HEK293 (cell line): ENCODE measurements at regions not wholly inside any gene's neighbourhood (a gene's known extent, or its start where the extent isn't known, plus 50 kb on each side); places are given as distances from the start of the nearest gene placed in this dataset.

Experiments used
- CTCF ChIA-PET: fragments of 350-600 bp; formaldehyde crosslinking; extraction: SDS; loops from one replicate; lab custom pipeline; 2021; ENCODE audit warnings: antibody characterized with exemption; lab: Yijun Ruan, JAX
- POLR2A ChIA-PET: fragments of 300-600 bp; formaldehyde crosslinking; extraction: SDS; loops from one replicate; lab custom pipeline; 2020; ENCODE audit warnings: antibody characterized with exemption, inconsistent platforms; lab: Yijun Ruan, JAX
- H3K27ac ChIP-seq: fragments of 200-500 bp; sonication (Bioruptor generic); 2 replicates; pipeline ENCODE4 v1.5.1; 2014; ENCODE audit warnings: low read depth, low read length, control low read depth, inconsistent platforms; ENCODE audit errors: extremely low read depth
- H3K36me3 ChIP-seq, 2 experiments: fragments of 200-500 bp in 1 of 2; sonication (Bioruptor generic) in 1 of 2; 1 replicate in 1 of 2; 2 replicates in 1 of 2; pipeline ENCODE4 v1.5.1; 2014 to 2017; ENCODE audit warnings: inconsistent platforms in 2 of 2, low read length in 2 of 2; ENCODE audit not compliant: control insufficient read depth in 2 of 2, insufficient read depth in 1 of 2
- H3K4me1 ChIP-seq: fragments of 200-500 bp; sonication (Bioruptor generic); 2 replicates; pipeline ENCODE4 v1.5.1; 2014; ENCODE audit warnings: mild to moderate bottlenecking, low read length, inconsistent platforms; ENCODE audit not compliant: control insufficient read depth, insufficient read depth
- H3K4me3 ChIP-seq: 2 replicates; pipeline ENCODE4 v1.5.1; 2011; ENCODE audit warnings: low read depth, mild to moderate bottlenecking, control low read depth, low read length, moderate library complexity
- H3K9me3 ChIP-seq: fragments of 200-500 bp; sonication (Bioruptor generic); 2 replicates; pipeline ENCODE4 v1.5.1; 2014; ENCODE audit warnings: low read depth, low read length, inconsistent platforms; ENCODE audit not compliant: control insufficient read depth, insufficient read depth
- FEZF1 ChIP-seq: fragments of 450-650 bp; formaldehyde crosslinking; IDR thresholded peaks from 2 replicates; pipeline ENCODE4 v1.5.1; 2016; ENCODE audit warnings: missing biosample characterization, missing genetic modification characterization
- KLF10 ChIP-seq: fragments of 450-650 bp; IDR thresholded peaks from 2 replicates; pipeline ENCODE4 v1.5.1; 2018; ENCODE audit warnings: missing biosample characterization, mild to moderate bottlenecking, missing genetic modification characterization
- PRDM1 ChIP-seq: fragments of 450-650 bp; formaldehyde crosslinking; IDR thresholded peaks from 2 replicates; pipeline ENCODE4; 2016; ENCODE audit warnings: missing biosample characterization, missing genetic modification characterization
- SCRT2 ChIP-seq: fragments of 450-650 bp; formaldehyde crosslinking; IDR thresholded peaks from 2 replicates; pipeline ENCODE4 v1.5.1; 2016; ENCODE audit warnings: missing biosample characterization, missing genetic modification characterization
- SETDB1 ChIP-seq: IDR thresholded peaks from one replicate; pipeline ENCODE4 v1.6.1; 2017; ENCODE audit warnings: mild to moderate bottlenecking, low read length, moderate library complexity, mixed read lengths; ENCODE audit not compliant: insufficient read length
- SP2 ChIP-seq: fragments of 450-650 bp; formaldehyde crosslinking; IDR thresholded peaks from 2 replicates; pipeline ENCODE4 v1.5.1; 2016; ENCODE audit warnings: missing biosample characterization, missing genetic modification characterization
- TRIM28 ChIP-seq: IDR thresholded peaks from 2 replicates; pipeline ENCODE4 v1.6.1; 2011; ENCODE audit warnings: low read length, control low read depth, borderline replicate concordance
- ZNF16 ChIP-seq: fragments of 450-650 bp; formaldehyde crosslinking; IDR thresholded peaks from 2 replicates; pipeline ENCODE4 v1.5.1; 2016; ENCODE audit warnings: low read depth, missing biosample characterization, missing genetic modification characterization
- ZNF2 ChIP-seq: fragments of 450-650 bp; formaldehyde crosslinking; IDR thresholded peaks from 2 replicates; pipeline ENCODE4 v1.5.1; 2016; ENCODE audit warnings: missing biosample characterization, missing genetic modification characterization
- ZNF211 ChIP-seq: fragments of 450-650 bp; formaldehyde crosslinking; IDR thresholded peaks from 2 replicates; pipeline ENCODE4 v1.5.1; 2016; ENCODE audit warnings: low read depth, missing biosample characterization, missing genetic modification characterization
- ZNF292 ChIP-seq: fragments of 450-650 bp; formaldehyde crosslinking; IDR thresholded peaks from 2 replicates; pipeline ENCODE4 v1.5.1; 2016; ENCODE audit warnings: low read depth, missing biosample characterization, missing genetic modification characterization, borderline replicate concordance
- ZNF311 ChIP-seq: fragments of 450-650 bp; formaldehyde crosslinking; IDR thresholded peaks from 2 replicates; pipeline ENCODE4 v1.5.1; 2017; ENCODE audit warnings: missing biosample characterization, missing genetic modification characterization, borderline replicate concordance
- ZNF324 ChIP-seq: fragments of 450-650 bp; formaldehyde crosslinking; IDR thresholded peaks from 2 replicates; pipeline ENCODE4 v1.5.1; 2016; ENCODE audit warnings: missing biosample characterization, missing genetic modification characterization
- ZNF341 ChIP-seq: fragments of 450-650 bp; formaldehyde crosslinking; IDR thresholded peaks from 2 replicates; pipeline ENCODE4; 2016; ENCODE audit warnings: low read depth, missing biosample characterization, missing genetic modification characterization
- ZNF391 ChIP-seq: fragments of 450-650 bp; formaldehyde crosslinking; IDR thresholded peaks from 2 replicates; pipeline ENCODE4 v1.5.1; 2016; ENCODE audit warnings: low read depth, missing biosample characterization, missing genetic modification characterization, borderline replicate concordance
- ZNF404 ChIP-seq: fragments of 450-650 bp; formaldehyde crosslinking; IDR thresholded peaks from 2 replicates; pipeline ENCODE4 v1.5.1; 2017; ENCODE audit warnings: missing biosample characterization, missing genetic modification characterization
- ZNF433 ChIP-seq: fragments of 450-650 bp; formaldehyde crosslinking; IDR thresholded peaks from 2 replicates; pipeline ENCODE4 v1.5.1; 2016; ENCODE audit warnings: missing biosample characterization, missing genetic modification characterization, low read depth
- ZNF600 ChIP-seq: fragments of 450-650 bp; formaldehyde crosslinking; IDR thresholded peaks from 2 replicates; pipeline ENCODE4 v1.5.1; 2016; ENCODE audit warnings: missing biosample characterization, missing genetic modification characterization
- ZNF610 ChIP-seq: fragments of 450-650 bp; formaldehyde crosslinking; IDR thresholded peaks from 2 replicates; pipeline ENCODE4 v1.5.1; 2016; ENCODE audit warnings: missing biosample characterization, missing genetic modification characterization, borderline replicate concordance
- ZNF626 ChIP-seq: fragments of 450-650 bp; sonication (Bioruptor Pico); formaldehyde crosslinking; IDR thresholded peaks from 2 replicates; pipeline ENCODE4 v1.5.1; 2018; ENCODE audit warnings: missing biosample characterization, missing genetic modification characterization, inconsistent platforms
- ZNF677 ChIP-seq: fragments of 450-650 bp; IDR thresholded peaks from 2 replicates; pipeline ENCODE4 v1.5.0; 2018; ENCODE audit warnings: missing biosample characterization, mild to moderate bottlenecking, missing genetic modification characterization, moderate library complexity
- ZNF791 ChIP-seq: fragments of 450-650 bp; formaldehyde crosslinking; IDR thresholded peaks from 2 replicates; pipeline ENCODE4 v1.5.1; 2016; ENCODE audit warnings: missing biosample characterization, missing genetic modification characterization
- ZNF837 ChIP-seq: fragments of 450-650 bp; formaldehyde crosslinking; IDR thresholded peaks from 2 replicates; pipeline ENCODE4 v1.5.1; 2016; ENCODE audit warnings: missing biosample characterization, missing genetic modification characterization
- ZSCAN30 ChIP-seq: fragments of 450-650 bp; IDR thresholded peaks from 2 replicates; pipeline ENCODE4 v1.5.1; 2018; ENCODE audit warnings: missing biosample characterization, mild to moderate bottlenecking, missing genetic modification characterization, moderate library complexity
- TF ChIP-seq, protein P1 (sequence below): fragments of 450-650 bp; formaldehyde crosslinking; IDR thresholded peaks from 2 replicates; pipeline ENCODE4 v1.5.1; 2016; ENCODE audit warnings: missing biosample characterization, missing genetic modification characterization
- TF ChIP-seq, protein P2 (sequence below): fragments of 450-650 bp; formaldehyde crosslinking; IDR thresholded peaks from 2 replicates; pipeline ENCODE4 v1.5.1; 2016; ENCODE audit warnings: missing biosample characterization, missing genetic modification characterization
- TF ChIP-seq, protein P3 (sequence below): fragments of 450-650 bp; formaldehyde crosslinking; IDR thresholded peaks from 2 replicates; pipeline ENCODE4 v1.5.1; 2016; ENCODE audit warnings: missing biosample characterization, missing genetic modification characterization, low read depth

GRCh38 chr19:31881988-31882387 lies 463.4 kb upstream of the ZNF507 start:
- CTCF ChIA-PET, result interaction anchor here (0.9 kb wide), 1 partner anchor 395 kb away, joined by 3 read pairs; no protein-coding TSS in a partner anchor
- POLR2A ChIA-PET, result no interaction called here
- Histone ChIP-seq H3K9me3 (no peaks in the 10 kb centered on the region; the same call in none of the 2 replicates), H3K4me3 (no peak overlapping the region), H3K4me1 (peaks cover 4% of the 10 kb centered on the region; the same call in 1 of the 2 replicates), H3K36me3 (no peaks in the 10 kb centered on the region; a peak in 1 of 3 replicates), H3K27ac (no peak overlapping the region)
- no peak for TF ChIP-seq PRDM1 (tag by site-specific recombination)
- TF ChIP-seq ZNF391, result no peak
- TF ChIP-seq, protein P1, sequence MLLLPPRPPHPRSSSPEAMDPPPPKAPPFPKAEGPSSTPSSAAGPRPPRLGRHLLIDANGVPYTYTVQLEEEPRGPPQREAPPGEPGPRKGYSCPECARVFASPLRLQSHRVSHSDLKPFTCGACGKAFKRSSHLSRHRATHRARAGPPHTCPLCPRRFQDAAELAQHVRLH (tag by site-specific recombination), result no peak
- TF ChIP-seq ZNF324 (tag by site-specific recombination), result no peak
- no peak for TF ChIP-seq ZNF600
- no peak for TF ChIP-seq SP2 (tag by site-specific recombination)
- TF ChIP-seq TRIM28, result no peak
- TF ChIP-seq, protein P2, sequence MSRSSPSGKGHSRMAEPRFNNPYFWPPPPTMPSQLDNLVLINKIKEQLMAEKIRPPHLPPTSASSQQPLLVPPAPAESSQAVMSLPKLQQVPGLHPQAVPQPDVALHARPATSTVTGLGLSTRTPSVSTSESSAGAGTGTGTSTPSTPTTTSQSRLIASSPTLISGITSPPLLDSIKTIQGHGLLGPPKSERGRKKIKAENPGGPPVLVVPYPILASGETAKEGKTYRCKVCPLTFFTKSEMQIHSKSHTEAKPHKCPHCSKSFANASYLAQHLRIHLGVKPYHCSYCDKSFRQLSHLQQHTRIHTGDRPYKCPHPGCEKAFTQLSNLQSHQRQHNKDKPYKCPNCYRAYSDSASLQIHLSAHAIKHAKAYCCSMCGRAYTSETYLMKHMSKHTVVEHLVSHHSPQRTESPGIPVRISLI (tag by site-specific recombination), result no peak
- no peak for TF ChIP-seq ZNF791 (tag by site-specific recombination)

DNA sequence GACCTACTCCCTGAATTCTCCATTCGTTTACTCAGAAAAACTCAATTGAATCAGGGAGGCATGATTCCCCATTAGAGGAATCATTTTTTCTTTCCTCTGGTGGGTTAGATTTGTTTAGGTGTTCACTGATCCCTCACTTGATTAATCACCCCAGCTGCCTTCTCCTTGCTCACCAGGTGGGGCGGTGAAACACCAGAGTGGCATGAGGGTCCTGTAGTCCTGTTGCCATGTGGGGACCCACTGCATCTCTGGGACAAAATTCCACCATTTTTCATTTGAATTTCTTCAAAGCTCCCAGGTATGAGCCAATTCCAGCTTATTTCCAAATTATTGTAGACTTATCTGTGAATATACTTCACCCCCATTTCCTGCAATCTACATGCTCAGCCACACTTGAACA lies 462.7 kb upstream of the ZNF507 start:
- Histone ChIP-seq H3K4me3 (no peak overlapping the region), H3K4me1 (peaks cover 7% of the 10 kb centered on the region; the same call in 1 of the 2 replicates), H3K9me3 (no peaks in the 10 kb centered on the region; the same call in none of the 2 replicates)
- CTCF ChIA-PET, result no interaction called here
- TF ChIP-seq ZNF404 (tag by site-specific recombination) (no peak), SCRT2 (tag by site-specific recombination) (no peak), FEZF1 (tag by site-specific recombination) (no peak), ZNF311 (tag by site-specific recombination) (no peak), ZSCAN30 (tag by site-specific recombination) (no peak), ZNF837 (tag by site-specific recombination) (no peak), ZNF211 (tag by site-specific recombination) (no peak), ZNF341 (tag by site-specific recombination) (no peak), KLF10 (tag by site-specific recombination) (no peak), ZNF610 (no peak), ZNF2 (tag by site-specific recombination) (no peak), ZNF626 (tag by site-specific recombination) (no peak), ZNF292 (no peak), ZNF677 (tag by site-specific recombination) (no peak), ZNF16 (tag by site-specific recombination) (no peak), ZNF433 (tag by site-specific recombination) (no peak), SETDB1 (no peak), PRDM1 (tag by site-specific recombination) (no peak)
- TF ChIP-seq, protein P3, sequence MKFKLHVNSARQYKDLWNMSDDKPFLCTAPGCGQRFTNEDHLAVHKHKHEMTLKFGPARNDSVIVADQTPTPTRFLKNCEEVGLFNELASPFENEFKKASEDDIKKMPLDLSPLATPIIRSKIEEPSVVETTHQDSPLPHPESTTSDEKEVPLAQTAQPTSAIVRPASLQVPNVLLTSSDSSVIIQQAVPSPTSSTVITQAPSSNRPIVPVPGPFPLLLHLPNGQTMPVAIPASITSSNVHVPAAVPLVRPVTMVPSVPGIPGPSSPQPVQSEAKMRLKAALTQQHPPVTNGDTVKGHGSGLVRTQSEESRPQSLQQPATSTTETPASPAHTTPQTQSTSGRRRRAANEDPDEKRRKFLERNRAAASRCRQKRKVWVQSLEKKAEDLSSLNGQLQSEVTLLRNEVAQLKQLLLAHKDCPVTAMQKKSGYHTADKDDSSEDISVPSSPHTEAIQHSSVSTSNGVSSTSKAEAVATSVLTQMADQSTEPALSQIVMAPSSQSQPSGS (tag by site-specific recombination), result no peak
- TF ChIP-seq, all 188 proteins: peak for 0
- POLR2A ChIA-PET, result no interaction called here
- H3K27ac ChIP-seq, result no peak overlapping the region
- no peaks in the 10 kb centered on the region; a peak in 1 of 3 replicates for H3K36me3 ChIP-seq
